22Rv1 (cell line): ENCODE measurements at regions not wholly inside any gene's neighbourhood (a gene's known extent, or its start where the extent isn't known, plus 50 kb on each side); places are given as distances from the start of the nearest gene placed in this dataset.

Source experiments
- ZFX ChIP-seq: fragments of 450-650 bp; IDR thresholded peaks from 2 replicates; pipeline ENCODE4 v1.6.1; 2017; ENCODE audit warnings: antibody characterized with exemption, borderline replicate concordance
- TF ChIP-seq, protein P1 (sequence below): fragments of 450-650 bp; IDR thresholded peaks from 2 replicates; pipeline ENCODE4 v1.5.1; 2017; ENCODE audit warnings: mild to moderate bottlenecking

DNA sequence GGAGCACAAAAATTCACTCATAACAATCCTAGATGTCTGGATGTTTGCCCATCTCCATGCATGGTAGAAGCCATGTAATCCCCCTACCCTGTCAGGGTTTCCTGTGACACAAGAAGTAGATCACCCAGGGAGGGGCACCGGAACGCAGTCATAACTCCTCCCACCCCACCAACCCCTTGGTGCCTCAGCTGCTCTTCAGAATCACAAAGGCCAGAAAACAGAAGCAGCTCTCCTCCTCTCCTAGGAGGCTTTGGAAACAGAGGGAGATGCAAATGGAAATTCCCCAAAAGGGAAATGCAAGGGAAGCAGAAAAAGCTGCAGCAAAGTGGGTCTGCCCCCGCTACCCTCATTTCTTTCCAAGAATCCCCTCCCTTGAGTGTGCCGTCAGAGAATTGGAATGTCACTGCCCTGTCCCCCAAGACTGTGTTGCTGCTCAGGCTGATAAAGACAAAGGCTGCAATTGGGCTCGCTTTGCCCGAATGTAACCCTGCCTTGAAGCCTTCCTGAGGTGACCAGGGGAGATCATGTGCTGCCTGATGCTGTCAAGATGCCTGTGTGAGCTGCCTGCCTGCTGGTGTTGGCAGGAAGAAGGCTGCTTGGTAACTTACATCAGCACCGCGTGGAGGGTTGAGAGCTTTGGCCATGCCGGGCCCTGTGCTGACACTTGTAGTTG, 65.5 kb upstream of the ABCA1 start:
- TF ChIP-seq, protein P1, sequence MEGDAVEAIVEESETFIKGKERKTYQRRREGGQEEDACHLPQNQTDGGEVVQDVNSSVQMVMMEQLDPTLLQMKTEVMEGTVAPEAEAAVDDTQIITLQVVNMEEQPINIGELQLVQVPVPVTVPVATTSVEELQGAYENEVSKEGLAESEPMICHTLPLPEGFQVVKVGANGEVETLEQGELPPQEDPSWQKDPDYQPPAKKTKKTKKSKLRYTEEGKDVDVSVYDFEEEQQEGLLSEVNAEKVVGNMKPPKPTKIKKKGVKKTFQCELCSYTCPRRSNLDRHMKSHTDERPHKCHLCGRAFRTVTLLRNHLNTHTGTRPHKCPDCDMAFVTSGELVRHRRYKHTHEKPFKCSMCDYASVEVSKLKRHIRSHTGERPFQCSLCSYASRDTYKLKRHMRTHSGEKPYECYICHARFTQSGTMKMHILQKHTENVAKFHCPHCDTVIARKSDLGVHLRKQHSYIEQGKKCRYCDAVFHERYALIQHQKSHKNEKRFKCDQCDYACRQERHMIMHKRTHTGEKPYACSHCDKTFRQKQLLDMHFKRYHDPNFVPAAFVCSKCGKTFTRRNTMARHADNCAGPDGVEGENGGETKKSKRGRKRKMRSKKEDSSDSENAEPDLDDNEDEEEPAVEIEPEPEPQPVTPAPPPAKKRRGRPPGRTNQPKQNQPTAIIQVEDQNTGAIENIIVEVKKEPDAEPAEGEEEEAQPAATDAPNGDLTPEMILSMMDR = no peak
- TF ChIP-seq ZFX = no peak
